SK-N-MC (cell line): ENCODE measurements at regions not wholly inside any gene's neighbourhood (a gene's known extent, or its start where the extent isn't known, plus 50 kb on each side); places are given as distances from the start of the nearest gene placed in this dataset.

Experiments
- DNase-seq: peaks from one replicate; pipeline ENCODE4 v3.0.0-alpha.2; 2011; ENCODE audit warnings: low read depth, low spot score
- H3K27ac ChIP-seq: fragments of 200-600 bp; sonication (generic); 2 replicates; pipeline ENCODE4 v1.5.1; 2016; ENCODE audit warnings: mixed run types
- H3K36me3 ChIP-seq: fragments of 200-600 bp; sonication (generic); 2 replicates; pipeline ENCODE4 v1.6.1; 2017; ENCODE audit warnings: antibody characterized with exemption, low read length, mixed read lengths; ENCODE audit not compliant: insufficient read depth
- H3K4me3 ChIP-seq: fragments of 200-600 bp; sonication (generic); 2 replicates; pipeline ENCODE4 v1.5.1; 2016
- H3K9ac ChIP-seq: fragments of 200-600 bp; sonication (generic); 2 replicates; pipeline ENCODE4 v1.8.0; 2017; ENCODE audit warnings: mixed run types, mixed read lengths; ENCODE audit not compliant: insufficient read length
- H3K9me3 ChIP-seq: fragments of 200-600 bp; sonication (generic); 2 replicates; pipeline ENCODE4 v1.6.1; 2017; ENCODE audit warnings: low read depth, mild to moderate bottlenecking, antibody characterized with exemption, low read length, moderate library complexity, mixed read lengths
- EZH2 ChIP-seq: fragments of 200-600 bp; sonication (generic); IDR thresholded peaks from one replicate; pipeline ENCODE4 v1.6.1; 2017; ENCODE audit warnings: antibody characterized with exemption
- FOXP2 ChIP-seq: optimal IDR thresholded peaks from 2 replicates; pipeline ENCODE3; 2011; ENCODE audit warnings: mild to moderate bottlenecking, moderate library complexity; ENCODE audit not compliant: insufficient read depth; ENCODE audit errors: extremely low read length, control extremely low read depth
- POLR2AphosphoS5 ChIP-seq: IDR thresholded peaks from 2 replicates; pipeline ENCODE4 v1.6.1; 2012; ENCODE audit warnings: mild to moderate bottlenecking, low read depth, low read length, borderline replicate concordance

DNA sequence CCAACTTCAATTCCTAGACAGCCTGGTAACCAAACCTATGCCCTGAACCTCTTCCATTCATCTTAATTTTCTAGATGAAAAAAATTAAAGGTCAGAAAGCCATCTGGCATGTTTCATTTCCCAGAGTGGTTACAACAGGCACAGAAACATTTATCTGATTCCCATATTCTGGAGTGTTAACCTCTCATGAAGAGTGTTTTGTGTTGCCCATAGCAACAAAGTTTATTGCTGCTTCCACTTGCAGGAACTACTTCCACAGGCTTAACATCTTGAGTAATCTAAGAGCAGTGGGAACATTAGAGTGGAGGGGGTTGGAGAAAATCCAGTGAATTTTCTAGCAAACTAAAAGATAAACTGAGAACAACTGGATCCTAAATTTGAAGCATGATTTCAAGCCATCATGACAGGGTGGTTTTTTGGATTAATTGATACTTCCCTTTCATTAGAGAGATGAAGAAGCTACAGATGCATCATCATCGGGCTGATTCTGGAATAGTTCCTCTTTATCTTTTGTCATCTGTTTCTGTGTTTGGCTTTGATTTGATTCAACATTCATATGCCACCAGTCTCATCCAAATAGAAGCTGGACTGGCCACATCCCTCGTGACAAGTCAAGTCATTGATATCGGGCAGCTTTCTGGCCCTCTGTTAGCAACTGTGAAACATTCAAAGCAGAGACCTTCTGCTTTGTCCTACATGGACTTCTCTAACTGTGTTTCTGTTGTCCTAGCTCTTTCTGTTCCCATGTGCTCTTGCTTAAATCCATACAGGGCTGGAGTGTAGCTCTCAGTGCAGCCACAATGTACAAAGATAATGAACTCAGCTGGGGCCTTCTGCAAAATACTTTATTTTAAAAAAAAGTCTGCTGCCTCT, 167.3 kb downstream of the MID1IP1 start:
- DNase-seq: no peak
- H3K36me3 ChIP-seq: no peaks in the 10 kb centered on the region
- H3K9ac ChIP-seq: no peak overlapping the region
- H3K27ac ChIP-seq: no peak overlapping the region
- TF ChIP-seq POLR2AphosphoS5 (no peak), FOXP2 (no peak), EZH2 (no peak)
- no peak overlapping the region for H3K4me3 ChIP-seq
- H3K9me3 ChIP-seq: no peaks in the 10 kb centered on the region

DNA sequence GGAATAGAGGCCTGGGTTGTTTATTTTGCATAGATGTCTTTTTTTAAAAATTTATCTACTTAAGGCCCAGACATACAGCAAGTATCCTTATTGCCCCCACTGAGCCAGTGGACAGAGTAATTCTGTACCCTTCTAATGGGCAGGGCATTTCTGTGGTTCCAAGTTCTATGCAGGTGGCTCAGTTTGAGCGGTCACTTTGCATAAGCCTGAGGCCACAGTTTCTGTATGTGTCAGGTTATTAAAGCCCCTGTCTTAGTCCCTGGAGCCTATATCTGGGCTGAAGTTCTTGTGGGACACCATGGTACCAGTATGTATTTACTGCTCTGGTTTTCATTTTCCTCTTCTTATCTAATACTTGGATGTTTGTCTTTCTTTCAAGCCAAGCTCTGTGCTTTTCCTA, 168.8 kb downstream of the MID1IP1 start:
- Histone ChIP-seq H3K9me3 (no peaks in the 10 kb centered on the region), H3K4me3 (no peak overlapping the region), H3K27ac (no peak overlapping the region), H3K9ac (no peak overlapping the region), H3K36me3 (no peaks in the 10 kb centered on the region)
- TF ChIP-seq EZH2 (no peak), FOXP2 (no peak), POLR2AphosphoS5 (no peak)
- DNase-seq: no peak

DNA sequence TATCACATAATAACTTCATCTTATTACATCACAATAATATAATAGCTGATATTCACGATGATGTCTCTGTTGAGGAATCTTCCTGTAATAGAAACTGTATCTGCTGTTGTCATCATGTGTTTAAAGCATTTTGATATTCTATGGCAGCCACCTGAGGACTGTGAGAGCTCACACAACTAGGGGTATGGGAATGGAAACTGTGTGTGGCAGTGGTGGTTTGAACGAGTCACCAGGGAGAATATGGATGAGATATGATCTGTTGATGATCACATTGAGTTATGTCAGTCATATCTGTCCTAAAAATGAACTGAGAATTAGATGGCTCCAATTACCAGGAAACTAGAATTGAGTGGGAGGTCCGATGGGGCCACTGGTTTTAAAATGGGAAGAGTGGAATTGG, 169.6 kb downstream of the MID1IP1 start:
- no peak overlapping the region for H3K4me3 ChIP-seq
- DNase-seq: no peak
- no peak overlapping the region for H3K9ac ChIP-seq
- H3K27ac ChIP-seq: no peak overlapping the region
- TF ChIP-seq POLR2AphosphoS5: no peak
- TF ChIP-seq EZH2: no peak
- no peak for TF ChIP-seq FOXP2
- H3K9me3 ChIP-seq: no peaks in the 10 kb centered on the region
- H3K36me3 ChIP-seq: no peaks in the 10 kb centered on the region

DNA sequence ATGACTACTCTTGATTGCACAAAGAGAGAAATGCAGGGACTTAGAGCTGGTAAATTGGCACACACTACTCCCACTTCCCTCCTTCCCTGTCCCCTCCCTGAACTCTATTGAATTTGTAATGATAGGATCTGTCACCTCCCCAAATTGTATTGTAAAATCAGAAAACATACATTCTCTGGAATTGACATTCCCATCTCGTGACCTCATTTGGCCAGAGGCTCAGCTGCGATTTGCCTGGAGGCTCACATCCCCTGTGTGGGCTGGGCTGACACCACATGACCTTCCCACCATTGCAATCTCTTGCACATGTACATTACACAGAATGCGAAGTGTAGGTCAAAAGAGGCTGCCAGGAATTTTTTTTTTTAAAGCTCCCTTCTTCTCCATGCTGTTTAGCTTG, 172.1 kb downstream of the MID1IP1 start:
- TF ChIP-seq FOXP2 (no peak), EZH2 (no peak), POLR2AphosphoS5 (no peak)
- H3K27ac ChIP-seq: no peak overlapping the region
- no peak for DNase-seq
- H3K9ac ChIP-seq: no peak overlapping the region
- no peak overlapping the region for H3K4me3 ChIP-seq
- no peaks in the 10 kb centered on the region for H3K9me3 ChIP-seq
- no peaks in the 10 kb centered on the region for H3K36me3 ChIP-seq

DNA sequence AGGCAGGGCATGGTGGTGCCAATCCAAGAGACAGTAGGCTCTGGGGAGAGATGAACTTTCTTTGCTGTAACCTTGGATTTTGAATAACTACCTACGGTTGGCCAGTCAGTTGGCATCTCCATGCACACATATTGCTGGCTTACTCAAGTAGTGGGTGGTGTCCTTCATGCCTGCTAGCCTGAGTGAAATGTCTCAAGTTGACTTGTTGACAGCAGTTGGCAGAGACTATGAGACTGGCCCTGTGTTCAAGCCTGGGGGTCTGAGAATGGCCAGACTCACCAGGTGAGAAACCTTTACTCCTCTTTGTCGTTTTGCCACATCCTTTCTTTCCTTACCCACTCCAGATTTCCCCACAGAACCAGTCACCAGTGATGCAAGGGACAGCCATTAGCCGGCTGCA, 173.3 kb downstream of the MID1IP1 start:
- no peak for DNase-seq
- no peak overlapping the region for H3K4me3 ChIP-seq
- no peaks in the 10 kb centered on the region for H3K9me3 ChIP-seq
- no peak overlapping the region for H3K9ac ChIP-seq
- H3K27ac ChIP-seq: no peak overlapping the region
- no peaks in the 10 kb centered on the region for H3K36me3 ChIP-seq
- TF ChIP-seq POLR2AphosphoS5 (no peak), FOXP2 (no peak), EZH2 (no peak)

DNA sequence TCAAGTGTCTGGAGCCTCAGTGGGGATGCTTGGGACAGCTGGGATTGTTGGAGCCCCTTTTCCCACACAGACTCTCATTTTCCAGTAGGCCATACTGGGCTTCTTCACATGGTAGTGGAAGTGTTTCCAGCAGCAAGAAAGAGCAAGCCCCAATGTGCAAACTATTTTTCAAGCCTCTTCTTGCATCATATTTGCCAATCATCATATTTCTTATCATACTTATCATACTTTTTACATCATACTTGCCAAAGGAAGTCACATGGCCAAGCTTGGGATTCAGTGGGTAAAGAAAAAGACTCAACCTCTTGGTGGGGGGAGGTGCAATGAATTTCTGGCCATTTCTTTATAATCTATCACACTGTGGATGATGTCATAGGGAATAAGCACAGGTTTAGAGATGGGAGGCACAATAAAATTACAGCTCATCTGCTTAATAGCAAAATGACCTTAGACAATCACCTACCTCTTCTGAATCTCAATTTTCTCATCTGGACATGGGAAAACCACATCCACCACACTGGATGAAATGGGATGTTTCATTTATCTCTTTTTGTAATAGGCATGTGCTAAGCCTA, 174.2 kb downstream of the MID1IP1 start:
- no peak overlapping the region for H3K27ac ChIP-seq
- TF ChIP-seq EZH2 (no peak), POLR2AphosphoS5 (no peak), FOXP2 (no peak)
- H3K4me3 ChIP-seq: no peak overlapping the region
- no peak for DNase-seq
- H3K9me3 ChIP-seq: no peaks in the 10 kb centered on the region
- H3K9ac ChIP-seq: no peak overlapping the region
- H3K36me3 ChIP-seq: no peaks in the 10 kb centered on the region

DNA sequence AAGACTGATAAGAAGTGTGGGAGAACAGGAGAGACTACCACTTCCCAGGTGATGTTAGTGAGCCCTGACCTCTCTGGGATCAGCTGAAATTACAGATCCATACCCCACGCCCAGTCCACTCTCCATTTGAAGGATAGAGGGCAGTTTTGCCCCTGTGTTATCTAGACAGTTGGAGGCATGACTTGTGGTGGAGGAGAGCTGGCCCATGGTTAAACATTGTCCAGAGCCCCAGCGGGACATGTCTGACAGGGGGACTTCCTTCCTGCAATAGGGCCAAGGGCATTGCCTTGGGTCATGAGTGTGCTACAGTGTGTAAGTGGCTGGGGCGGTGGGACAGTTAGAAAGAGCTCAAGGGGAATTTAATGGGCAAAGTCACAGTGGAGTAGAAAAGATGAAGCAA, 181.1 kb downstream of the MID1IP1 start:
- H3K27ac ChIP-seq: no peak overlapping the region
- TF ChIP-seq POLR2AphosphoS5 (no peak), FOXP2 (no peak), EZH2 (no peak)
- DNase-seq: no peak
- H3K9ac ChIP-seq: no peak overlapping the region
- no peaks in the 10 kb centered on the region for H3K9me3 ChIP-seq
- no peak overlapping the region for H3K4me3 ChIP-seq
- H3K36me3 ChIP-seq: no peaks in the 10 kb centered on the region

DNA sequence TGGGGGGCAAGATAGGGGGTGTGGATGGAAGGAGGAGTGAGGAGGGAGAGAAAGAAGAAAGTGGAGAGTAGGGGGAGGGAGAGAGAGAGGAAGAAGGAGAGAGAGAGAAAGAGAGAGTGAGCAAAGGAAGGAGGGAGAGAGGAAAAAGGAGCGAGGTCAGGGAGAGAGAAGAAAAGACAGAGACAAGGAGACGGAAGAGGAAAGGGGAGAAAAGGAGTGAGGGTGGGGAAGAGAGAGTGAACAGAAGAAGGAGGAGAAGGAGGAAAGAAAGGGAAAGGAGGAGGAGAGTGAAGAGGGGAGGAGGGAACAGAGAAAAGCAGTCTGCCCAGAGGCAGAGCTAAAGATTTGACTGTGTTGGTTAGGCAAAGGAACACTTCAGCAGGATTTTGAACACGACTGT, 181.6 kb downstream of the MID1IP1 start:
- no peak for DNase-seq
- H3K27ac ChIP-seq: no peak overlapping the region
- no peak overlapping the region for H3K4me3 ChIP-seq
- H3K36me3 ChIP-seq: no peaks in the 10 kb centered on the region
- TF ChIP-seq POLR2AphosphoS5 (no peak), EZH2 (no peak), FOXP2 (no peak)
- no peaks in the 10 kb centered on the region for H3K9me3 ChIP-seq
- H3K9ac ChIP-seq: no peak overlapping the region
